Colonic mucosa (tissue), 4 donors: ENCODE measurements at regions not wholly inside any gene's neighbourhood (a gene's known extent, or its start where the extent isn't known, plus 50 kb on each side); places are given as distances from the start of the nearest gene placed in this dataset.

Experiments used
- DNase-seq: peaks from one replicate; pipeline ENCODE4 v3.0.0-alpha.2; 2020
- H3K27ac ChIP-seq: fragments of 200-600 bp; one replicate; pipeline ENCODE4 v1.8.0; 2021
- H3K27me3 ChIP-seq: fragments of 200-600 bp; one replicate; pipeline ENCODE4 v1.8.0; 2021
- H3K36me3 ChIP-seq: fragments of 200-600 bp; one replicate; pipeline ENCODE4 v1.8.0; 2021
- H3K4me1 ChIP-seq: fragments of 200-600 bp; one replicate; pipeline ENCODE4 v1.8.0; 2021; ENCODE audit warnings: mild to moderate bottlenecking
- H3K4me3 ChIP-seq: fragments of 200-600 bp; one replicate; pipeline ENCODE4 v1.8.0; 2021
- H3K9ac ChIP-seq, 2 donors: one replicate each; pipeline ENCODE4 v1.7.0; 2013; ENCODE audit warnings: control low read depth in 2 of 2, low read depth in 2 of 2, low read length in 2 of 2
- H3K9me3 ChIP-seq: fragments of 200-600 bp; one replicate; pipeline ENCODE4 v1.8.0; 2021
- intact Hi-C: fragments of 100-400 bp; cut with DNase I; formaldehyde crosslinking; loops from one replicate; pipeline ENCODE4 v1.14.1; 2022
- TF ChIP-seq, protein P1 (sequence below): fragments of 200-600 bp; IDR thresholded peaks from one replicate; pipeline ENCODE4 v1.8.0; 2022; ENCODE audit warnings: antibody characterized with exemption, mild to moderate bottlenecking
- donor health status: healthy.
- donor health status: DM: no; HTN: no; CAD: no.
- donor health status: DM: no; HTN: no; CAD: no.

DNA sequence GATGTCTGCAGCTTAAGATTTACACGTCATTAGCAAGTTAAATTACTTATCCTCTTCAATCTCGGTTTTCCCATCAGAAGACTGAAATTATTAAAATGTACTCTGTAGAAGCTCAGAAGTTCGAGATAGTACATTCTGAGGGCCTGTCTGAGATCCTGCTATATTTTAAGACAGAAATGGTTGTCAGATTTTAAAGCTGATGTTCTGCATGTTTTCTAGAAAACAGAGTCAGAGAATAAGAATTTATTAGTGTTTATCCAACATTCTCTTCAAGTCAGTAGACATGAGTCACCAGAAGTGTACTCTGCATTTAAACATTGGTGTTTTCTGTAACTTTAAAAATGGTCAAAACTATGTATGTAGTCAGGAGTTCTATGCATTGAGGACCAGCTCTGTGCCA is 155.2 kb upstream of the MYOCD start:
- TF ChIP-seq, protein P1, sequence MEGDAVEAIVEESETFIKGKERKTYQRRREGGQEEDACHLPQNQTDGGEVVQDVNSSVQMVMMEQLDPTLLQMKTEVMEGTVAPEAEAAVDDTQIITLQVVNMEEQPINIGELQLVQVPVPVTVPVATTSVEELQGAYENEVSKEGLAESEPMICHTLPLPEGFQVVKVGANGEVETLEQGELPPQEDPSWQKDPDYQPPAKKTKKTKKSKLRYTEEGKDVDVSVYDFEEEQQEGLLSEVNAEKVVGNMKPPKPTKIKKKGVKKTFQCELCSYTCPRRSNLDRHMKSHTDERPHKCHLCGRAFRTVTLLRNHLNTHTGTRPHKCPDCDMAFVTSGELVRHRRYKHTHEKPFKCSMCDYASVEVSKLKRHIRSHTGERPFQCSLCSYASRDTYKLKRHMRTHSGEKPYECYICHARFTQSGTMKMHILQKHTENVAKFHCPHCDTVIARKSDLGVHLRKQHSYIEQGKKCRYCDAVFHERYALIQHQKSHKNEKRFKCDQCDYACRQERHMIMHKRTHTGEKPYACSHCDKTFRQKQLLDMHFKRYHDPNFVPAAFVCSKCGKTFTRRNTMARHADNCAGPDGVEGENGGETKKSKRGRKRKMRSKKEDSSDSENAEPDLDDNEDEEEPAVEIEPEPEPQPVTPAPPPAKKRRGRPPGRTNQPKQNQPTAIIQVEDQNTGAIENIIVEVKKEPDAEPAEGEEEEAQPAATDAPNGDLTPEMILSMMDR, result no peak
- Histone ChIP-seq H3K27ac (no peak overlapping the region), H3K27me3 (no peaks in the 10 kb centered on the region), H3K4me3 (no peak overlapping the region), H3K9me3 (no peaks in the 10 kb centered on the region), H3K36me3 (no peaks in the 10 kb centered on the region), H3K4me1 (no peaks in the 10 kb centered on the region), H3K9ac (no peak overlapping the region)
- intact Hi-C loops, result no loop called here
- DNase-seq, result no peak

GRCh38 chr17:12512694-12513355 is 152.9 kb upstream of the MYOCD start:
- no peak for DNase-seq
- Histone ChIP-seq H3K4me3 (no peak overlapping the region), H3K4me1 (no peaks in the 10 kb centered on the region), H3K9me3 (no peaks in the 10 kb centered on the region), H3K9ac (no peak overlapping the region), H3K27me3 (no peaks in the 10 kb centered on the region), H3K36me3 (no peaks in the 10 kb centered on the region), H3K27ac (no peak overlapping the region)
- TF ChIP-seq, protein P1, result no peak
- intact Hi-C loops, result no loop called here

GRCh38 chr17:12514596-12514995 is 151.1 kb upstream of the MYOCD start:
- Histone ChIP-seq H3K36me3 (no peaks in the 10 kb centered on the region), H3K4me3 (no peak overlapping the region), H3K9me3 (no peaks in the 10 kb centered on the region), H3K27me3 (no peaks in the 10 kb centered on the region), H3K9ac (no peak overlapping the region), H3K4me1 (no peaks in the 10 kb centered on the region), H3K27ac (no peak overlapping the region)
- intact Hi-C loops, result no loop called here
- TF ChIP-seq, protein P1, result no peak
- no peak for DNase-seq

DNA sequence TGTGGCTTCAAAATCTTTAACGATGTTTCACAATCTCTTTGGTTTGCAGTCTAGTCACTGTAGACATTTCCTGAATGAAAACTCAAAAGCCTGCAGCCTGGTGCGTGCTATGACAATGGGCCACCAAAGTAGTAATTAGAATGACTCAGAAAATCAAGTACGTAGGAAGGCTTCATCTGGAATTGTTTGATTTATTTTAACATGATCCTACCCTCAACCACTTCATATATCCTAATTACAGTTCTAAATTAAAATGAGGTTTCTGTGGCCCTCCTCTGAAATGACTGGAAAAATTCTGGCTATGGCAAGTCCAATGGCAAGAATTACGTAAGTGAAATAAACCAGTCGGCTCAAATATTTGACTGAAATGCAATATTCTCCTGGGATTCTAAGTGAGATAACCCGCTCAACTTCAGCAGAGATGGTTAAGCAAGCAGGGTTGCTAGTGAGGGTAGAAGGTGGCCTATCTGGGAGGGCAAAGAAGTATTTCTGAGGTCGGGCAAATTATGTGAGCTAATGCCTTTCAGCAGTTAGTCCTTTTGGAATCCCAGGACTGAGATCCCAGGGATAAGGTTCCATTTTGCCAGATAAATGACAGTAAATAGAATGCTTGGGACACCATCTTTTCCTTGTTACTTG is 145.6 kb upstream of the MYOCD start:
- Histone ChIP-seq H3K4me1 (no peaks in the 10 kb centered on the region), H3K9ac (no peak overlapping the region), H3K27me3 (no peaks in the 10 kb centered on the region), H3K9me3 (no peaks in the 10 kb centered on the region), H3K4me3 (no peak overlapping the region), H3K27ac (no peak overlapping the region), H3K36me3 (no peaks in the 10 kb centered on the region)
- TF ChIP-seq, protein P1, result no peak
- DNase-seq, result no peak
- intact Hi-C loops, result no loop called here

DNA sequence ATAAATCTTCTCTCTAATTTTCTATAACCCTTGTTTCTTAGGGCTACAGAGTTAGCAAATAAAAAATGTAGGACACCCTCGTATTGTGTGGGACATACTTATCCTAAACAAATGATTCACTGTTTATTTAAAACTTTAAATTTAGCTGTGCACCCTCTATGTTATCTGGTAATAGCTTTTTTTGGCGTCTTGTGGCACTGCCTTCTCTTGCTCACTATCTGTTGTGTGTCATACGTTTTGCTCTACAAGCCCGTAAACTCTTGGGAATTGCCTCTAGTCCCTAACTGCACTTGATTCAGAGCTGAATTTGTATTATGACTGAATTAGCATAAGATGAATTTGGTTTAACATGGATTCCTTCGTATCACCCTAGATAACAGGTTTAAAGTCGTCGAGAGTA is 144.3 kb upstream of the MYOCD start:
- H3K36me3 ChIP-seq, result no peaks in the 10 kb centered on the region
- no peaks in the 10 kb centered on the region for H3K27me3 ChIP-seq
- TF ChIP-seq, protein P1, result no peak
- H3K27ac ChIP-seq, result no peak overlapping the region
- intact Hi-C loops, result no loop called here
- no peaks in the 10 kb centered on the region for H3K4me1 ChIP-seq
- no peaks in the 10 kb centered on the region for H3K9me3 ChIP-seq
- H3K4me3 ChIP-seq, result no peak overlapping the region
- no peak for DNase-seq
- H3K9ac ChIP-seq, result no peak overlapping the region
